ENCODE measurements at regions not wholly inside any gene's neighbourhood (a gene's known extent, or its start where the extent isn't known, plus 50 kb on each side); places are given as distances from the start of the nearest gene placed in this dataset.
"Not testable (repeated sequence)": the region's sequence is repeated elsewhere in the genome, so short reads cannot be mapped to it uniquely, and the experiment has no call there.

DNA sequence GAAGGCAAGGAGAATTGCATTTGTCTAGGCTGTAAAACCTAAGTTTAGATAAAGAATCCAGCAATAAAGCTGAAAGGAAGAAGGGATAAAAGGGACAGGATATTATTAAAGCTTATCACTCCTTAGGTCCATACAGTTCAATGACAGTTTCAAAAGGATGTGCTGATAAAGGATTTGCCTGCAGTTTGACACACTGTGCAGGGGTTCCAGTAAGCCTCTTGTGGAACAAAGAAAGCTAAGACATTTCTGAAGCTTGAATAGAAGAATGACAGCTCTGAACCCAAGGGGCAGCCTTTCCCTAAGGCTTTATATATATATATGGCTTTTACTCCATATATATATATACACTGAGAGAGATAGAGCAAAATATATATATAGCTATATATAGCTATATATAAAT lies 276.8 kb upstream of the GRM3 start:
- no peak for DNase-seq

DNA sequence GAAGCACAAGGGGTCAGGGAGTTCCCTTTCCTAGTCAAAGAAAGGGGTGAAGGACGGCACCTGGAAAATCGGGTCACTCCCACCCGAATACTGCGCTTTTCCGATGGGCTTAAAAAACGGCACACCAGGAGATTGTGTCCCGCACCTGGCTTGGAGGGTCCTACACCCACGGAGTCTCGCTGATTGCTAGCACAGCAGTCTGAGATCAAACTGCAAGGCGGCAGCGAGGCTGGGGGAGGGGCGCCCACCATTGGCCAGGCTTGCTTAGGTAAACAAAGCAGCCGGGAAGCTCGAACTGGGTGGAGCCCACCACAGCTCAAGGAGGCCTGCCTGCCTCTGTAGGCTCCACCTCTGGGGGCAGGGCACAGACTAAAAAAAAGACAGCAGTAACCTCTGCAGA lies 303.3 kb upstream of the GRM3 start:
- DNase-seq = not testable (repeated sequence)

GRCh38 chr7:86339051-86339450 lies 304.7 kb upstream of the GRM3 start:
- DNase-seq = no peak

DNA sequence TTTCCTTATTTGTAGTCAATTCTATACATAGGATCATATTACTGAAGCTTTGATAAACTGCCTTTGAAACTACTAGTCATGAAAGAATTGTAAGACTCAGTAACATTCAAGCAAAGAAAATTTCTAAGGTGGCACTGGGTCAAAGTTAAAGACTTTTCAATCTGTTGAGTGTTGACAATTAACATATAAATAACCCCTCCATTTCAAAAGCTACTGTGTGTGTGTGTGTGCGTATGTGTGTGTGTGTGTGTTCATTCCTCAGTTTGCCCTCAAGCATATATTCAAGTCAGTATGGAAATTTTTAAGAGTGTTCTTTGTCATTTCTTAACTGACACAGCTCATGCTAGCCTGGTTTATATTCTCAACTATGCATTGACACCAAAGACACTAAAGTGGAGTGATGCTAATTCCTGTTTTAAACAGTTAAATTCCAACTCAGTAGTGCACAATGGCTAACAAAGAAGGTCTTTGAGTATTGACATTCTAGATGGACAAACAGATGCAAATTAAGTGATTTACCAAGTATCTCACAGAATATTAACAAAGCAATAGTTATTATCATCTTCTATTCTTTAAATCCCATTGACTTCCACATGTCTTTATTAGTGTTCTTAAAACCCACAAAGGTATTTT lies 314.8 kb upstream of the GRM3 start:
- no peak for DNase-seq

DNA sequence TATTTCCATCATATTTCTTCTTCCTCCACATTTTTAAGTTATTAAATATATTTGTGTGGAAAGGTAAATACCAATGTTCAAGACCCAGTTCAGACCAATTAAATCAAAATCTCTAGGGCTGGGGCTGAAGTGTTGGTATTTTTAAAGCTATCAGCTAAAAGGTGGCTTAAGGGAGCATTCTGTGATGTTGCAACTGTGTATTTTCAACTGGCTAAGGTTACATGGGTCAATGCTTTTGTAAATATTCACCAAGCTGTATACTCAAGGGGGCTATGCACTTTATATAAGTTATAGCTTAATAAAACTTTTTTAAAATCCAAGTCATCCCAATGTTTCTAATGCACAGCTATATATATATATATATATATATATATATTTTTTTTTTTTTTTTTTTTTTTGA lies 316.9 kb upstream of the GRM3 start:
- no peak for DNase-seq

DNA sequence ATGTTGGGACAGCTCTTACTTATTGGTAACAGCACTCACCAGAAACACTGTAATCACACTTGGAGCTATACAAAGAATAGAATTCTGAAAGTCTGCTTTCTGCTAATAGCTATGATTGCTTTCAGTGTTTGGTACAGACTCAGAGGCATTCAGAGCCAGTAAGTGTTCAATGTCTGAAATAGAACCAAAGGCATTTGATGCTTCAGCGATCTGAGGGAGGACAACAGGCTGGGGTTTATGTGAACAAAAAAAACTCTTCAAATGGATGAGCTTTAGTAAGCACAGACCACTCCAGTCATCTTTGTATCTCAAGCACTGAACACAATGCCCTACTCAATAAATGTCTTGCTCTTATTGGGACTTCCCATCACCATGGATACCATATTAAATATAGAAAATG lies 322.8 kb upstream of the GRM3 start:
- no peak for DNase-seq

DNA sequence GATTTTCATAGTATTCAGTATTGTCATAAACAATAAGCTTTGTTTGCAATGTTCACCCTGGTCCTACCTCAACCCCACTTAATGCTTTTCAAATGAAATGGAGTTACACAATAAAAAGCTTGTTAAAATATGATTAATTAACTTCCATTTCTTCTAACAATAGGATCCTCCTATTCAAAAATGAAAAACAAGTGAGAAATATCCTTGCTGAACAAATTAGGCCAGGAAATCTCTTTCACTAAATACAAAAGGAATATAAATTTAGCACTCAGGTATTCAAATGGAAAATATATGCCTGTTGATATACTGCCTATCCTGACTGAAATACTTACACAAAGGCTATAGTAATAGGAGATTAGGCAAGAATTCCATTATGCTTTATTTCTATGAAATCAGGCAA lies 323.4 kb upstream of the GRM3 start:
- DNase-seq = no peak

DNA sequence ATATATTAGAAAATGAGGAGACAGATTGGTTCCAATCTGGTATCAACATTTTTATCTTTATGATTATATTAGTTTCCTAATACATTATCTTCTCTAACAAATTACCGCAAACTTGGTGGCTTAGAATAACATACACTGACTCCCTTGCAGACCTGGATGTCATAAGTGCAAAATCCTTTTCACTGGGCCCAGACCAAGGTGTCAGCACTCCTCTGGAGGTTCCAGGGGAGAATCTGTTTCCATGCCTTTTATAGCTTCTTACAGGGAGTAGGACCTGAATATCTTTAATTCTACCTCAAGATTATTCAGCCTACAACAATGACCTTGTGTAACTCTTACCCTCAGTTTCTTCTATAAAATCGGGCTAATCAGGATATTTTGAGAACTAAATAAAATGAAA lies 329.9 kb upstream of the GRM3 start:
- DNase-seq = no peak

GRCh38 chr7:86301301-86301700 lies 342.4 kb upstream of the GRM3 start:
- no peak for DNase-seq

GRCh38 chr7:86295526-86295925 lies 348.2 kb upstream of the GRM3 start:
- no peak for DNase-seq

DNA sequence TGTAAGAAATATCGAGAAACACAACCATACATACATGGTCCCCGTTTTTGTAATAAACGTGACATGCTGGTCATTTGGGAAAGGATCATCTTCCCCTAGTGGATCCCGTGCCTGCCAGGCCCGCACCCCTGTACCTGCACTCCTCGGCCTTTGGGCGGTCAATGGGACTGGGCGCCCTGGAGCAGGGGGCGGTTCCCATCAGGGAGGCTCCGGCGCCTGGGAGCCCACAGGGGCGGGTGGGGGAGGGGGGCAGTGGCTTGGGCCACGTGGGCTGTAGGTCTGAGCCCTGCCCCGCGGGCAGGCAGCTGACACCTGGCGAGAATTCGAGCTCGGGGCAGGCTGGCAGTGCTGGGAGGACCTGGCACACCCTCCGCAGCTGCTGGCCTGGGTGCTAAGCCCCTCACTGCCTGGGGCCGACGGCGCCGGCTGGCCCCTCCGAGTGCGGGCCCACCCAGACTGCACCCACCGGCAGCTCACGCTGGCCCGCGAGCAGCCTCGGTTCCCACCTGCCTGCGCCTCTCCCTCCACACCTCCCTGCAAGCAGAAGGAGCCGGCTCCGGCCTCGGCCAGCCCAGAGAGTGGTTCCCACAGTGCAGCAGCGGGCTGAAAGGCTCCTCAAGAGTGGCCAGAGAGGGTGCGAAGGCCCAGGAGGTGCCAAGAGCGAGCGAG lies 361.6 kb upstream of the GRM3 start:
- DNase-seq = no peak

DNA sequence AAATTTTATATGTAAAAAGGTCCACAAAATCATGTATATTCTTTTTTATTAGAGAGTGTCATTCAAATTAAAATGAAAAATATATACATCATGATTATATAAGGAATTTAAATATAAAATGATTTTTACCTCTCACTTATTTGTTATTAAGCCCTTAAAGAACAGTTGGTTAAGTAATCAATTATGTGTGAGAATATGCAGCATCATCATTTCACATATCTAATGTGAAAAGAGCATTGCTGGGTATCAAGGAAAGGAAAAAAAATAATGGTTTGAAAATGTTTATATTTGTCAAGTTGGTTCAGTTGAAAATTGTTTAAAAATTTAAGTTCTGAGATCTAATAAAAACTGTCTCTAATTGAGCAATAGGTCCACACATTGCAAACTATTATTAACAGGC lies 363.6 kb upstream of the GRM3 start:
- DNase-seq = no peak

DNA sequence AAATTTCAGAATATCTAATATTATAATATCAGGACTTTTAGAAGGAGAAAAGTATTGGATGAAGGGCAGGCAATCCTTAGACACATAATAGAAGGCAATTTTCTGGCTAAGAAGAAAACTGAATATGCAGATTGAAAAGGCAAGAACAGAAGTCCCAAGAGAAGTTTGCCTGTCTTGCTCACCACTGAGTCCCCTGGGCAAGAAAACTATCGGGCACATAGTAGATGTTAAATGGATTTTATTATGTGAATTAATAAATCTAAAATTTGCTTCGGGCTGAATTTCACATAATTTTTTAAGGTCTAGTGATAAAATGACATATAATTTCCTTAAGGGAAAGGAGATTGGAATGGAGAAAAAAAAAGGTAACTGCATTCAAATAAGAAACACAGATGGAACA lies 380.9 kb upstream of the GRM3 start:
- no peak for DNase-seq

DNA sequence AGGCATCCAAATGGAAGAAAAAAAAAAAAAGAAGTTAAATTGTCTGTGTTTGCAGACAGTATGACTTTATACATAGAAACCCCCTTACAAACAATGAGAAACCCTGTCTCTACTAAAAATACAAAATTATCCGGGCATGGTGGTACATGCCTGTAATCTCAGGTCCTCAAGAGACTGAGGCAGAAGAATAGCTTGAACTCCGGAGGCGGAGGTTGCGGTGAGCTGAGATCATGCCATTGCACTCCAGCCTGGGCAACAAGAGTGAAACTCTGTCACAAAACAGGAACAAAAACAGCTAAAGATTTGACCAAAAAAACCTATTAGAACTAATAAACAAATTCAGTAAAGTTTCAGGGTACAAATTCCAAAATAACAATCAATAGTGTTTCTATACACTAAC lies 385.8 kb upstream of the GRM3 start:
- DNase-seq = no peak

- no peak for DNase-seq
These were observed 391.3 kb upstream of the GRM3 start for GRCh38 chr7:86252406-86252805.

DNA sequence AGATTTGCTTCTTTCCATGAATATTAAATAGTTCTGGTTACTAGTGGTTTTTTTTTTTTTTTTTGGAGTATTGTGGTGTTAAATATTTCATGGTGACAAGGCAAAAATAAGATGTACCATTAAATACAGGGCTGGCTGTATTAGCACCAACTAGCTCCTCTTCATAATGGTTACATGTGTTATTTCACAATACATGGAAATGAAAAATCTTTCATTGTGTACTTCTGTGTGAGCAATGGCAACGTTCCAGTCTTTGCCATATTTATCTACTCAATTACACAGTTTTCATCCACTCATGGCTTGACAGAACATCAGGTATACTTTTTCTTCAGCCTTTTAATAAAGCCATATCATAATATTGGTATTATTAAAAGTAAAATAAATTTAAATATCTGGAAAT lies 394.7 kb upstream of the GRM3 start:
- DNase-seq = no peak

GRCh38 chr7:86243171-86243570 lies 400.5 kb upstream of the GRM3 start:
- no peak for DNase-seq

DNA sequence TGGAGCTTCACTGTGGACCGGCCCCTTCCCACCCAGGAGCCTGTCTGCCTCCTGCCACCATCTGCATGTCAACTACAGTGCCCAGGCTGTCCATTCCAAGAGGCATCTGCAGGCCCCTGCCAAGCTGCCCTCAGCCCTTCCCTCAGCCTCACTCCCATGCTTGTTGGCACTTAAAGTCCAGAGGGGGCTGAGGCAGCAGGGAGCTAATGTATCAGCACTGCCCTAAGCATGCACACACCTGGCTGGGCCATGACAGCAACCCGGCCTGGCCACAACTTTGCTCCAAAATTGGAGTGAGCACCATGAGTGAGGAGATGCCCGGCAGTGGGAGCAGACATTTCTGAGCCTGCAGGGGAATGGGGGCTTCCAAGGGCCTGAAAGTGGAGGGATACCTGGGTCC lies 417.5 kb upstream of the GRM3 start:
- no peak for DNase-seq

GRCh38 chr7:86222806-86223205 lies 420.9 kb upstream of the GRM3 start:
- DNase-seq = no peak

DNA sequence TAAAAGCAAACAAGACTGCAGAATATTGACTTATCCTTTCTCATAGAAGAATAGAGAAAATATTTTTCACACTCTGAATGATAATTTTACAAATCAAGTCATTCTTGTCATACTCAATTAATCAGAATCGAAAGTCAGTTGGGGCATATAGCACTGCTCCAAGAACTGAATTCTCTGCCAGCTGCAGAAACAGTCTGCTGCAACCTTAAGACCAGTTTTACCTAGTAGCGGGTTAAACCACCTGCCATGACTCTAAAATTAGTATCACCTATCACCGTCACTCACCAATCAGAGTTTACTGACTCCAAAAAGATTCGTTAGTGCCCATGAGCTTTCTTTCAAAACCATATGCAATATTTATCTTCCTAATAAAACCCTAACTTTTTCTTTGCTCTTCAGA lies 429.0 kb upstream of the GRM3 start:
- no peak for DNase-seq

DNA sequence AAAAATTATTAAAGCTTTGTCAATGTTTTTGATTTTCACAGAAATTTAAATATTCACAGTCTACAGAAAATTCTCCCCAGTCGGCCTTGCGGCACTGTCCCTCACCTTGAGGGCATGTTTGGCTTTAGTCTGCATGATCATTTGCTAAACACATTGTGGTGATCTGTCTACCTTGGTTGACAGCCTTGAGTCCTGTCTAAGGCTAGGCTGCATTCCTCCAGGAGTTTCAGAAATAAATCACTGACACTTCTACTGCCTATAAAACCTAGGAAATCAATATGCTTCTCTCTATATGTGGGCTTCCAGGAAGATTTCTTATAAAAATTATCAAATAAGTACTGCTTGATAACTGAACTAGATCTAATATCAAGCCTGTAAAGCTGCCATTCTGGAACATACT lies 430.7 kb upstream of the GRM3 start:
- no peak for DNase-seq

DNA sequence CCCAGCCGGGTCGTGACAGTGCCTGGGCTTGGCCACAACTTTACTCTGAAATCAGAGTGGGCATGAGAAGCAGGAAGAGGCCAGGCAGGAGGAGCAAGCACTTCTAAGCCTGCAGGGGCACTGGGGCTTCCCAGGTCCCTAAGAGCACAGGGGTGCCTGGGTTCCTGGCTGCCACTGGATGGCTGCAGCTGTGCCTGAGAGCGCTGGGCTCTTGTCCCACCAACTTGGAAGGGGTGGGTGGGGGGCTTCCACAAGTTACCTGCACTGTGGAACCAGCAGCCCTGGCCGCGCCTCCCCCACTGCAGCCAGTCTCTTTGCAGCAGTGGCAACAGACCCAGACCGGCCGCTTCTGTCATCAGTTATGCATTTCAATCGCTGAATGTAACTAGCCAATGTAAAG lies 434.7 kb upstream of the GRM3 start:
- DNase-seq = no peak

DNA sequence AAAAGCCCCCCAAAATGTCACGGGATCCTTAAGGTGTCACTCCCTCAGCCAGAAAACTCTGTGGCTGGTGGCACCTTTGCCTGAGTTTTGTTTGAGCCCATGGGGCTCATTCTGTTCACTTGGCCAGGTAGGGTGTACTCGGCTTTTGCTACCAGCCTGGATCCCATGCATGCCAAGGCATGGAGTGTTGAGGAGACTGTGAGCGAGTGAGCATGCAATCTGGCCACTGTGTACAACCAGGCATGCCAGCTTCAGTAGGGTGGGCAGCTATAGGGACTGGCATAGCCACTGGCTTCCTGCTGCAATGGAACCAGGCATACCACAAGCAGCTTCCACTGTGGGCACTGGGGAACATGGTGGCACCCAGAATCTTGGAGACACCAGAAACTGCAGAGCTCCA lies 436.0 kb upstream of the GRM3 start:
- DNase-seq = no peak

DNA sequence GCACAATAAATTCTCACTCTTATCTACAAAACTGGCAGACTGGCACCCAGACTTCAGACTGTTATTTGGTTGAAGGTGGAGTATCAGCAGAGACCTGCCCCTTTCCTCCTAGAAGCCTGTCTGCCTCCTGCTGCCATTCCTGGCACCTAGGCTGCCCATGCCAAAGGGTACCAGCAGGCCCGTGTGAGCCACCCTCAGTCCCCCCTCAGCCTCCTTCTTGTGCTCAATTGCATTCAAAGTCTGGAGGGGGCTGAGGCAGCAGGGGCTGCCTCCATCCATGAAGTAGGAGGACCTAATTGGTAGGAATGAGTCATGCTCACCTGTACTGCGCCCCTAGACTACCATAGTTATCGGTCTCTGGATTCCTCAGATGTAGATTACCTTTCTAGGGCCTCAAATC lies 440.9 kb upstream of the GRM3 start:
- DNase-seq = no peak

DNA sequence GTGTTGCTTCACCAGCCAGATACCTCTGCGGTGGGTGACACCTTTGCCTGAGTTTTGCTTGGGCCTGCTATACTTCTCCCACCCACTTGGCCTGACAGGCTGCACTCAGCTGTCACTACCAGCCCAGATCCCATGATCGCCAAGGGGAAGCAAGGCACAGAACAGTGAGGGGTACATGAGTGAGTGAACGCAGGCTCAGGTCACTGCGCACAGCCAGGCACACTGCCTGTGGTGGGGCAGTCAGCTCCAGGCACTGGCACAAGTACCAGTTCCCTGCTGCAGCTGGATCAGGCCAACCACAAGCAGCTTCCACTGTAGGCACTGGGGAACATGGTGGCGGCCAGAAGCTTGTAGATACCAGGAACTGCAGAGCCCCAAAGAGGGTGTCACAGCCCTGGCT lies 441.9 kb upstream of the GRM3 start:
- DNase-seq = no peak

All from KG1 (cell line).